Nephron (organoid): ENCODE measurements at regions not wholly inside any gene's neighbourhood (a gene's known extent, or its start where the extent isn't known, plus 50 kb on each side); places are given as distances from the start of the nearest gene placed in this dataset.
"Not testable (repeated sequence)": the region's sequence is repeated elsewhere in the genome, so short reads cannot be mapped to it uniquely, and the experiment has no call there.

Experiments used
- H3K27ac Mint-ChIP-seq, 3 experiments: 2 replicates each; pipeline ENCODE4 v1.8.0; 2020; ENCODE audit warnings: mixed read lengths in 3 of 3, mild to moderate bottlenecking in 2 of 3, moderate library complexity in 1 of 3
- H3K27me3 Mint-ChIP-seq: 2 replicates; pipeline ENCODE4 v1.8.0; 2021; ENCODE audit warnings: low read depth, mild to moderate bottlenecking, moderate library complexity, mixed read lengths
- H3K36me3 Mint-ChIP-seq: 2 replicates; pipeline ENCODE4 v1.8.0; 2020; ENCODE audit warnings: low read depth, mixed read lengths
- H3K4me1 Mint-ChIP-seq: 2 replicates; pipeline ENCODE4 v1.8.0; 2020; ENCODE audit warnings: mixed read lengths
- H3K4me3 Mint-ChIP-seq, 3 experiments: 2 replicates each; pipeline ENCODE4 v1.8.0; 2020; ENCODE audit warnings: mild to moderate bottlenecking in 3 of 3, mixed read lengths in 3 of 3, moderate library complexity in 2 of 3
- H3K9me3 Mint-ChIP-seq: 2 replicates; pipeline ENCODE4 v1.8.0; 2020; ENCODE audit warnings: mixed read lengths
- CTCF ChIP-seq, 3 experiments: fragments of 200-600 bp; sonication (generic); IDR thresholded peaks; one replicate each; pipeline ENCODE4 v1.5.0; 2021; ENCODE audit warnings: antibody characterized with exemption in 3 of 3; ENCODE audit not compliant: unreplicated experiment in 3 of 3

- Mint-ChIP-seq H3K4me1 (no peaks in the 10 kb centered on the region), H3K9me3 (peaks cover 22% of the 10 kb centered on the region), H3K27me3 (no peaks in the 10 kb centered on the region), H3K27ac (no peak overlapping the region), H3K4me3 (no peak overlapping the region), H3K36me3 (peaks cover 41% of the 10 kb centered on the region)
- no peak for TF ChIP-seq CTCF (IDR thresholded peaks at IDR 0.05; ENCODE audit: unreplicated experiment in 3 of 3)
Measured at GRCh38 chrX:103911236-103911635, 51.2 kb upstream of the TMSB15B start.

DNA sequence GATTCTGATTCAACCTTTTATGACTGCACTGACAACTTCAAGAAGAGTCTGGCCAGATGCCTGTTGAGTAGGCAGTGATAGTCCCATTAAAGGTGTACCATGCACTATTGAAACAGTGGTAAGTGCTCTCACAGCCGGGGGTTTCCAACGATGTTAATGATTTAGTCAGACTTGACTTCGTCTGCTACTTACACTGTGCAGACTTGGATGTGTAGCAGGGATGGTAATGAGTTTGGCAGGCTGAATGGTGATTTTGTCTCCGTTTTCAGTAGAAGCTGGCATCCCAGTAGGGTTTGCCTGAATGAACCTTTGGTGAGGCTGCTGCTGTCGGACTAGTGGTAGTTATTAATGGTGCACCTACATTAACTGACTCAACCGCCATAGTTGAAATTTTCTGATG lies 52.0 kb upstream of the TMSB15B start:
- Mint-ChIP-seq H3K27me3 (no peaks in the 10 kb centered on the region), H3K9me3 (peaks cover 26% of the 10 kb centered on the region), H3K36me3 (peaks cover 43% of the 10 kb centered on the region), H3K4me1 (no peaks in the 10 kb centered on the region), H3K4me3 (no peak overlapping the region), H3K27ac (no peak overlapping the region)
- TF ChIP-seq CTCF (IDR thresholded peaks at IDR 0.05; ENCODE audit: unreplicated experiment in 3 of 3), result no peak

- Mint-ChIP-seq H3K9me3 (peaks cover 46% of the 10 kb centered on the region), H3K27ac (no peak overlapping the region), H3K4me1 (no peaks in the 10 kb centered on the region), H3K4me3 (no peak overlapping the region), H3K27me3 (no peaks in the 10 kb centered on the region), H3K36me3 (peaks cover 33% of the 10 kb centered on the region)
- TF ChIP-seq CTCF (IDR thresholded peaks at IDR 0.05; ENCODE audit: unreplicated experiment in 3 of 3), result no peak
Measured at GRCh38 chrX:103904301-103904700, 58.1 kb upstream of the TMSB15B start.

- H3K4me1 Mint-ChIP-seq, H3K27ac Mint-ChIP-seq, H3K27me3 Mint-ChIP-seq, H3K4me3 Mint-ChIP-seq: not testable (repeated sequence)
- Mint-ChIP-seq H3K36me3 (peaks cover 33% of the 10 kb centered on the region), H3K9me3 (peaks cover 48% of the 10 kb centered on the region)
Measured at GRCh38 chrX:103902606-103903005, 59.8 kb upstream of the TMSB15B start.

GRCh38 chrX:103889216-103889615 lies 57.2 kb upstream of the RAB9B start:
- Mint-ChIP-seq H3K4me1 (no peaks in the 10 kb centered on the region), H3K27me3 (no peaks in the 10 kb centered on the region), H3K4me3 (no peak overlapping the region), H3K36me3 (peaks cover 6% of the 10 kb centered on the region), H3K27ac (no peak overlapping the region), H3K9me3 (peaks cover 27% of the 10 kb centered on the region)
- TF ChIP-seq CTCF (IDR thresholded peaks at IDR 0.05; ENCODE audit: unreplicated experiment in 3 of 3), result no peak

GRCh38 chrX:103886624-103887023 lies 54.6 kb upstream of the RAB9B start:
- no peak for TF ChIP-seq CTCF (IDR thresholded peaks at IDR 0.05; ENCODE audit: unreplicated experiment in 3 of 3)
- Mint-ChIP-seq H3K4me3 (no peak overlapping the region), H3K27me3 (no peaks in the 10 kb centered on the region), H3K27ac (no peak overlapping the region), H3K4me1 (no peaks in the 10 kb centered on the region), H3K36me3 (peaks cover 6% of the 10 kb centered on the region), H3K9me3 (peaks cover 28% of the 10 kb centered on the region)
